K562 (cell line): ENCODE measurements at regions not wholly inside any gene's neighbourhood (a gene's known extent, or its start where the extent isn't known, plus 50 kb on each side); places are given as distances from the start of the nearest gene placed in this dataset.

Source experiments
- ATAC-seq: fragments of 200-7000 bp; cut with Tn5 transposase; 3 replicates; pipeline ENCODE4 v1.9.1; 2020; ENCODE audit warnings: moderate library complexity
- BruUV-seq: library from RNA; stranded (reverse); fragments of 400-500 nt; replicated peaks from 2 replicates; lab custom pipeline; 2021; lab: Mats Ljungman, UMichigan
- CTCF ChIA-PET: fragments of 300-600 bp; formaldehyde crosslinking; extraction: SDS; loops from one replicate; lab custom pipeline; 2021; ENCODE audit warnings: low intra/inter-chr PET ratio; lab: Yijun Ruan, JAX
- POLR2A ChIA-PET: fragments of 300-600, 350-650 bp; sonication (Branson Sonifier 250); formaldehyde crosslinking; extraction: SDS; loops from one replicate; lab custom pipeline; 2021; ENCODE audit warnings: antibody characterized with exemption, inconsistent platforms; lab: Yijun Ruan, JAX
- DNase-seq, 4 experiments: peaks; one replicate each; pipeline versions ENCODE4 v3.0.0 to v3.0.0-alpha.2; 2011 to 2018; ENCODE audit warnings: low spot score in 3 of 4, mixed read lengths in 3 of 4; ENCODE audit errors: extremely low read depth in 1 of 4
- FAIRE-seq: peaks from 2 replicates; lab custom pipeline; 2011; peaks lifted over from hg19 to GRCh38; lab: Jason Lieb, UNC
- H2AFZ ChIP-seq: 2 replicates; pipeline ENCODE4 v1.6.0; 2011; ENCODE audit warnings: low read depth, low read length, control low read depth, inconsistent platforms
- H3K27ac ChIP-seq: fragments of 200-600 bp; 3 replicates; pipeline ENCODE4 v1.8.0; 2011; ENCODE audit warnings: low read depth, mild to moderate bottlenecking, control low read depth, inconsistent platforms, low read length, moderate library complexity, mixed read lengths; ENCODE audit errors: extremely low read depth
- H3K27me3 ChIP-seq, 2 experiments: fragments of 300-600 bp in 1 of 2; 2 replicates in 1 of 2; 3 replicates in 1 of 2; pipeline versions ENCODE4 v1.6.0 to v1.8.0; 2011; ENCODE audit warnings: inconsistent platforms in 2 of 2, low read length in 2 of 2, mild to moderate bottlenecking in 1 of 2, mixed read lengths in 1 of 2, moderate library complexity in 1 of 2; ENCODE audit not compliant: control insufficient read depth in 2 of 2, insufficient read depth in 2 of 2
- H3K36me3 ChIP-seq: fragments of 300-600 bp; 3 replicates; pipeline ENCODE4 v1.8.0; 2011; ENCODE audit warnings: mild to moderate bottlenecking, low read length, inconsistent platforms; ENCODE audit not compliant: control insufficient read depth, insufficient read depth
- H3K4me1 ChIP-seq, 2 experiments: fragments of 200-600 bp in 1 of 2; replicated peaks in 1 of 2; 2 replicates in 1 of 2; 3 replicates in 1 of 2; pipeline versions ENCODE4 v1.5.1 to v1.8.0; 2011; ENCODE audit warnings: inconsistent platforms in 2 of 2, low read length in 2 of 2, mild to moderate bottlenecking in 1 of 2, mixed read lengths in 1 of 2, moderate library complexity in 1 of 2; ENCODE audit not compliant: control insufficient read depth in 2 of 2, insufficient read depth in 2 of 2
- H3K4me2 ChIP-seq: 2 replicates; pipeline ENCODE4 v1.6.1; 2011; ENCODE audit warnings: low read length, control low read depth, inconsistent platforms, mixed read lengths; ENCODE audit not compliant: insufficient read depth
- H3K4me3 ChIP-seq: fragments of 200-600 bp; sonication (generic), shearing (Covaris generic); 2 replicates; pipeline ENCODE4 v1.5.1; 2016; ENCODE audit warnings: control low read depth, inconsistent platforms
- H3K79me2 ChIP-seq: fragments of 200-600 bp; 3 replicates; pipeline ENCODE4 v1.8.0; 2011; ENCODE audit warnings: low read length, inconsistent platforms; ENCODE audit not compliant: control insufficient read depth, insufficient read depth
- H3K9ac ChIP-seq, 2 experiments: 2 replicates each; pipeline versions ENCODE4 v1.6.0 to v1.6.1; 2011; ENCODE audit warnings: low read depth in 2 of 2, low read length in 2 of 2, control low read depth in 1 of 2, inconsistent platforms in 1 of 2, mild to moderate bottlenecking in 1 of 2, mixed read lengths in 1 of 2; ENCODE audit not compliant: insufficient read depth in 1 of 2
- H3K9me1 ChIP-seq: one replicate; pipeline ENCODE4 v1.6.0; 2011; ENCODE audit warnings: inconsistent platforms, mild to moderate bottlenecking, low read length, moderate library complexity; ENCODE audit not compliant: control insufficient read depth, insufficient read depth
- H3K9me3 ChIP-seq: replicated peaks from 2 replicates; pipeline ENCODE4 v1.5.1; 2011; ENCODE audit warnings: low read depth, low read length, inconsistent platforms; ENCODE audit not compliant: control insufficient read depth, insufficient read depth
- H4K20me1 ChIP-seq: replicated peaks from 2 replicates; pipeline ENCODE4 v1.6.1; 2011; ENCODE audit warnings: low read length, inconsistent platforms, mixed read lengths; ENCODE audit not compliant: control insufficient read depth, insufficient read depth
- ATF1 ChIP-seq, 2 experiments: fragments of 450-650 bp in 1 of 2; IDR thresholded peaks; 2 replicates each; pipeline ENCODE4 v1.6.1; 2016; ENCODE audit warnings: missing compliant biosample characterization in 1 of 2, missing genetic modification characterization in 1 of 2
- CREM ChIP-seq: IDR thresholded peaks from 2 replicates; pipeline ENCODE4 v1.6.1; 2014; ENCODE audit warnings: antibody characterized with exemption, low read depth
- DMBX1 ChIP-seq: fragments of 250-450 bp; sonication (Bioruptor Pico); IDR thresholded peaks from 2 replicates; pipeline ENCODE4 v1.8.0; 2022; ENCODE audit warnings: inconsistent platforms, mild to moderate bottlenecking, moderate library complexity, borderline replicate concordance
- HOXB6 ChIP-seq: fragments of 250-450 bp; sonication (Bioruptor Pico); IDR thresholded peaks from 2 replicates; pipeline ENCODE4 v1.5.1; 2022; ENCODE audit warnings: mild to moderate bottlenecking, borderline replicate concordance
- IRF2 ChIP-seq: sonication (generic); formaldehyde crosslinking; IDR thresholded peaks from 2 replicates; pipeline ENCODE4 v1.8.1; 2022; ENCODE audit warnings: mild to moderate bottlenecking, missing genetic modification reagents
- MCM3 ChIP-seq: fragments of 450-650 bp; IDR thresholded peaks from 2 replicates; pipeline ENCODE4 v1.6.1; 2016
- POU5F1 ChIP-seq: fragments of 150-350 bp; IDR thresholded peaks from 2 replicates; pipeline ENCODE4 v1.6.1; 2014; ENCODE audit warnings: borderline replicate concordance, low read length, low read depth, mild to moderate bottlenecking; ENCODE audit not compliant: partially characterized antibody
- WHSC1 ChIP-seq: IDR thresholded peaks from one replicate; pipeline ENCODE4 v1.6.1; 2012; ENCODE audit warnings: low read length, control low read depth, inconsistent platforms
- ZNF24 ChIP-seq: fragments of 450-650 bp; IDR thresholded peaks from 2 replicates; pipeline ENCODE4 v1.6.1; 2016
- ZNF77 ChIP-seq: fragments of 250-450 bp; sonication (Bioruptor Pico); IDR thresholded peaks from 2 replicates; pipeline ENCODE4 v1.5.0; 2020
- WGBS: fragments of 100-300 bp; shearing (Covaris generic); methylation state at CpG from one replicate; pipeline ENCODE4 v1.1.6; 2016; ENCODE audit warnings: low coverage, mixed read lengths; ENCODE audit not compliant: insufficient coverage; ENCODE audit errors: missing lambda C conversion rate; 5-methylcytosine and 5-hydroxymethylcytosine counted together
- in situ Hi-C: fragments of 300-500 bp; cut with MboI; formaldehyde crosslinking; loops from 4 replicates; pipeline ENCODE4 v1.15.0; 2018; ENCODE audit warnings: inconsistent platforms, mixed read lengths
- intact Hi-C: fragments of 100-400 bp; cut with micrococcal nuclease; formaldehyde crosslinking; loops from 2 replicates; pipeline ENCODE4 v1.14.2; 2022

DNA sequence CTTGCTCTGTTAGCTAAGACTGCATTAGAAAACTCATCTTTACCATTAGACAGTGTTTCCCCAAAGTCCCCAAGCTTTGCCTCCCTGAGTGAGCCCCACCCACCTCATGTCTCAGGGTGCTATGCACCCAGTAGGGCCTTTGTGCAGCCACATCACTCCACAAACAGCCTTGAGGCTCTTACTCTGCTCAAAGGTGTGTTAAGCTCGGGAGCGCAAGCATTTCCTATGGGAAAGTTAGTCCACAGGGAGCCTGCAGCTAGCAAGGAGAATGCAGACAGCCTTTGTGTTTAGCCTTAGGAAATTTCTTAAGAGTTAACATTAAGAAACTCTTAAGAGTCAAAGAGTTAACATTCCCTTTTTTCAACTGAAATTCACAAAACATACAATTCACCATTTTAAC is 278.8 kb downstream of the AJAP1 start:
- TF ChIP-seq ZNF24 (no peak), ZNF77 (CRISPR knock-in tag) (no peak), IRF2 (no peak), DMBX1 (no peak), HOXB6 (CRISPR knock-in tag) (no peak), POU5F1 (no peak)
- TF ChIP-seq, all 486 proteins: peak for 0
- in situ Hi-C loops = no loop called here
- Histone ChIP-seq H3K9me3 (no peaks in the 10 kb centered on the region), H3K79me2 (no peaks in the 10 kb centered on the region), H3K4me3 (no peak overlapping the region), H3K4me2 (no peak overlapping the region), H3K4me1 (no peaks in the 10 kb centered on the region), H3K36me3 (no peaks in the 10 kb centered on the region), H3K9me1 (no peaks in the 10 kb centered on the region), H3K27me3 (no peaks in the 10 kb centered on the region), H3K27ac (no peak overlapping the region), H4K20me1 (no peaks in the 10 kb centered on the region), H2AFZ (no peak overlapping the region), H3K9ac (no peak overlapping the region)
- WGBS = 0% methylated on average over 2 of the region's 2 CpGs
- no TSS peak for BruUV-seq
- POLR2A ChIA-PET = no interaction called here
- no peak for FAIRE-seq
- CTCF ChIA-PET = no interaction called here
- DNase-seq = no peak
- intact Hi-C loops = no loop called here
- ATAC-seq = no peak

DNA sequence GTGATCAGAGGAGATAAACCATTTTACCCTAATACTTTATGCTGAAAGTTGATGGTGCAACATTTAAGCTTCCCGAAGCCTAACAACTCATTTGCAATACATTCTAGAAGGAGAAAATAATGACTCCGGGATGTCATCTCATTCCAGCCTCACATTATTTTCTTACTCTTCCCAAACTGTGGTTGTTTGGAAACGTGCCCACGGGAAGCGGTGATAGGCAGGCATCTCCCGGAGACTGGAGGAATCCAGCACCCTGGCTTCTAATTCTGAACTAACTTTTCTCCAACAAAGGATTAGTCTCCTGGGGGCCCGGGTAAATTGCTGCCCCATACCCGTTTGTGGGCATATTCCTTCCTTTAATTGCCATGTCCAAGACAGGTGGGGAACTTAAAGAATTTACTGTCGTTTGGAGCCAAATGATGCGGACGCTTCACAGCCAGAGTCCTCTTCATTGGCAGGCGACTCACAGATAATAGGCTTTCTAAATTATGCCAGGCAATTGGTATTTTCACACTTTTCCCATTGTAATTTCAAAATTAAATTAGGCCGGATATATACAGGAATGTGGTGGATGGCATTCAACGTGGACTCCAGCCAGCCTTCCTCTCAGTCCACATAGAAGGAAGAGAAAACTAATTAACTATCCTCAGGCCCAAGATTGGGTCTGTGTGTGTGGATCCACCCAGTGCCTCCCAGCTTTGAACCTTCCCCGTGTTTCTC is 278.1 kb downstream of the AJAP1 start:
- CTCF ChIA-PET = no interaction called here
- WGBS = 1% methylated on average over 15 of the region's 15 CpGs
- H3K79me2 ChIP-seq = no peaks in the 10 kb centered on the region
- no peak overlapping the region for H3K9ac ChIP-seq
- no peak for ATAC-seq
- FAIRE-seq = no peak
- in situ Hi-C loops = no loop called here
- no peak for DNase-seq
- H3K9me3 ChIP-seq = no peaks in the 10 kb centered on the region
- no peak overlapping the region for H3K4me2 ChIP-seq
- intact Hi-C loops = no loop called here
- no peaks in the 10 kb centered on the region for H3K9me1 ChIP-seq
- no peaks in the 10 kb centered on the region for H3K27me3 ChIP-seq
- TF ChIP-seq CREM (no peak), ATF1 (CRISPR knock-in tag; IDR thresholded peaks at IDR 0.05) (no peak), ATF1 (tag; IDR thresholded peaks at IDR 0.05) (no peak), WHSC1 (no peak), MCM3 (no peak)
- H3K4me3 ChIP-seq = no peak overlapping the region
- H3K27ac ChIP-seq = no peak overlapping the region
- H2AFZ ChIP-seq = no peak overlapping the region
- no peaks in the 10 kb centered on the region for H3K4me1 ChIP-seq
- POLR2A ChIA-PET = no interaction called here
- no TSS peak for BruUV-seq
- H4K20me1 ChIP-seq = no peaks in the 10 kb centered on the region
- H3K36me3 ChIP-seq = no peaks in the 10 kb centered on the region
